A549 (cell line): ENCODE measurements at regions not wholly inside any gene's neighbourhood (a gene's known extent, or its start where the extent isn't known, plus 50 kb on each side); places are given as distances from the start of the nearest gene placed in this dataset.

Source experiments
- ATAC-seq, 2 experiments: fragments of 200-7000 bp in 1 of 2; fragments of >200 bp in 1 of 2; cut with Nextera tagmentation in 1 of 2; cut with Tn5 transposase in 1 of 2; 3 replicates each; pipeline versions ENCODE4 v1.8.0 to v1.9.1; 2018 to 2020; ENCODE audit warnings: mild to moderate bottlenecking in 1 of 2, moderate library complexity in 1 of 2
- CTCF ChIA-PET: fragments of 300-600 bp; sonication (Branson Sonifier 250); formaldehyde crosslinking; extraction: SDS; loops from one replicate; lab custom pipeline; 2021; ENCODE audit warnings: antibody characterized with exemption, inconsistent platforms; lab: Yijun Ruan, JAX
- POLR2A ChIA-PET: fragments of 350-600 bp; formaldehyde crosslinking; extraction: SDS; loops from one replicate; lab custom pipeline; 2021; ENCODE audit warnings: antibody characterized with exemption, inconsistent platforms; lab: Yijun Ruan, JAX
- DNase-seq, 2 experiments: peaks; one replicate each; pipeline versions ENCODE4 v3.0.0 to v3.0.0-alpha.2; 2011 to 2016; ENCODE audit warnings: low read depth in 1 of 2, low spot score in 1 of 2
- FAIRE-seq: peaks from 2 replicates; lab custom pipeline; 2011; peaks lifted over from hg19 to GRCh38; lab: Jason Lieb, UNC
- H3K27ac ChIP-seq, 2 experiments: fragments of >200 bp; sonication (Bioruptor Twin); formaldehyde crosslinking; 3 replicates each; pipeline ENCODE4 v1.5.1; 2016 to 2017
- H3K4me1 ChIP-seq: fragments of >200 bp; sonication (Bioruptor Twin); formaldehyde crosslinking; 3 replicates; pipeline ENCODE4 v1.6.1; 2016
- H3K4me2 ChIP-seq: fragments of >200 bp; sonication (Bioruptor Twin); formaldehyde crosslinking; 3 replicates; pipeline ENCODE4 v1.6.1; 2016
- H3K4me3 ChIP-seq: fragments of >200 bp; sonication (Bioruptor Twin); formaldehyde crosslinking; 3 replicates; pipeline ENCODE4 v1.5.1; 2016
- H3K9me3 ChIP-seq: fragments of >200 bp; sonication (Bioruptor Twin); formaldehyde crosslinking; 3 replicates; pipeline ENCODE4 v1.6.1; 2016
- BHLHE40 ChIP-seq: IDR thresholded peaks from 2 replicates; pipeline ENCODE4 v1.6.1; 2012; ENCODE audit warnings: low read depth, low read length, inconsistent platforms
- CBX2 ChIP-seq: fragments of 200-600 bp; sonication (generic); IDR thresholded peaks from 2 replicates; pipeline ENCODE4 v1.6.1; 2016; ENCODE audit warnings: low read depth, mild to moderate bottlenecking, borderline replicate concordance
- CBX8 ChIP-seq: fragments of 200-600 bp; sonication (generic); IDR thresholded peaks from 2 replicates; pipeline ENCODE4 v1.6.1; 2016
- CHD2 ChIP-seq: fragments of 150-350 bp; IDR thresholded peaks from 2 replicates; pipeline ENCODE4 v1.6.1; 2014; ENCODE audit warnings: low read length; ENCODE audit not compliant: partially characterized antibody
- EHF ChIP-seq: fragments of 250-450 bp; sonication (Bioruptor Pico); IDR thresholded peaks from 2 replicates; pipeline ENCODE4 v1.5.0; 2020; ENCODE audit warnings: mild to moderate bottlenecking
- EHMT2 ChIP-seq: fragments of 200-600 bp; sonication (generic); IDR thresholded peaks from 2 replicates; pipeline ENCODE4 v1.6.1; 2016; ENCODE audit warnings: antibody characterized with exemption, low read depth, mild to moderate bottlenecking, moderate library complexity
- ESRRA ChIP-seq: fragments of 150-350 bp; IDR thresholded peaks from 2 replicates; pipeline ENCODE4 v1.6.1; 2014; ENCODE audit warnings: mild to moderate bottlenecking, low read length, borderline replicate concordance
- FOSB ChIP-seq: fragments of 250-450 bp; sonication (Bioruptor Pico); IDR thresholded peaks from 2 replicates; pipeline ENCODE4 v1.5.0; 2020; ENCODE audit warnings: mild to moderate bottlenecking, moderate library complexity
- FOSL2 ChIP-seq, 2 experiments: fragments of 450-650 bp in 1 of 2; fragments of >200 bp in 1 of 2; sonication (Bioruptor Twin) in 1 of 2; formaldehyde crosslinking; IDR thresholded peaks; 2 replicates each; pipeline versions ENCODE4 v1.5.0 to v1.6.1; 2016 to 2020; ENCODE audit warnings: mild to moderate bottlenecking in 1 of 2, moderate library complexity in 1 of 2
- GATA3 ChIP-seq: IDR thresholded peaks from 2 replicates; pipeline ENCODE4 v1.6.1; 2012; ENCODE audit warnings: borderline replicate concordance
- HOXB5 ChIP-seq: fragments of 250-450 bp; sonication (Bioruptor Pico); IDR thresholded peaks from 2 replicates; pipeline ENCODE4 v1.5.0; 2020; ENCODE audit warnings: mild to moderate bottlenecking, moderate library complexity
- MAFK ChIP-seq: fragments of 450-650 bp; IDR thresholded peaks from 2 replicates; pipeline ENCODE4 v1.6.1; 2014; ENCODE audit not compliant: partially characterized antibody
- NFE2L2 ChIP-seq: fragments of 150-350 bp; conservative IDR thresholded peaks from 2 replicates; pipeline ENCODE4 v1.6.1; 2014; ENCODE audit warnings: low read length
- NPAS2 ChIP-seq: fragments of 250-450 bp; sonication (Bioruptor Pico); IDR thresholded peaks from 2 replicates; pipeline ENCODE4 v1.8.0; 2022; ENCODE audit warnings: mild to moderate bottlenecking, moderate library complexity, borderline replicate concordance
- NR3C1 ChIP-seq: fragments of >200 bp; sonication (Bioruptor Twin); formaldehyde crosslinking; IDR thresholded peaks from 3 replicates; pipeline ENCODE4 v1.6.1; 2017
- POLR2A ChIP-seq: IDR thresholded peaks from 2 replicates; pipeline ENCODE4 v1.6.1; 2012; ENCODE audit warnings: mild to moderate bottlenecking, low read length
- RCOR1 ChIP-seq: fragments of 150-350 bp; IDR thresholded peaks from 2 replicates; pipeline ENCODE4 v1.6.1; 2014; ENCODE audit warnings: antibody characterized with exemption, low read length, low read depth
- RFX5 ChIP-seq: fragments of 450-650 bp; IDR thresholded peaks from 2 replicates; pipeline ENCODE4 v1.7.1; 2014; ENCODE audit warnings: antibody characterized with exemption, mild to moderate bottlenecking, moderate library complexity
- SREBF2 ChIP-seq: fragments of 450-650 bp; IDR thresholded peaks from 2 replicates; pipeline ENCODE4 v1.6.1; 2014; ENCODE audit warnings: mild to moderate bottlenecking, moderate library complexity
- TFCP2L1 ChIP-seq: fragments of 250-450 bp; sonication (Bioruptor Pico); IDR thresholded peaks from 2 replicates; pipeline ENCODE4 v1.5.0; 2021; ENCODE audit warnings: mild to moderate bottlenecking
- ZC3H11A ChIP-seq: fragments of 450-650 bp; IDR thresholded peaks from 2 replicates; pipeline ENCODE4 v1.6.1; 2014; ENCODE audit warnings: antibody characterized with exemption, mild to moderate bottlenecking
- ZNF302 ChIP-seq: fragments of 250-450 bp; sonication (Bioruptor Pico); IDR thresholded peaks from 2 replicates; pipeline ENCODE4 v1.9.0; 2021; ENCODE audit warnings: inconsistent platforms, mild to moderate bottlenecking, moderate library complexity
- WGBS: methylation state at CpG from one replicate; pipeline ENCODE4 v1.1.6; 2017; ENCODE audit errors: missing lambda C conversion rate; 5-methylcytosine and 5-hydroxymethylcytosine counted together
- TF ChIP-seq, protein P1 (sequence below): fragments of 150-350 bp; IDR thresholded peaks from 2 replicates; pipeline ENCODE4 v1.6.1; 2014; ENCODE audit warnings: low read depth, mild to moderate bottlenecking, low read length
- TF ChIP-seq, protein P2 (sequence below): fragments of >200 bp; sonication (Bioruptor Twin); formaldehyde crosslinking; IDR thresholded peaks from 3 replicates; pipeline ENCODE4 v1.5.1; 2016
- TF ChIP-seq, protein P3 (sequence below): fragments of 200-600 bp; sonication (generic); IDR thresholded peaks from 2 replicates; pipeline ENCODE4 v1.6.1; 2016; ENCODE audit warnings: antibody characterized with exemption, mild to moderate bottlenecking, moderate library complexity
- TF ChIP-seq, protein P4 (sequence below): fragments of 250-450 bp; sonication (Bioruptor Pico); IDR thresholded peaks from 2 replicates; pipeline ENCODE4 v1.5.0; 2020; ENCODE audit warnings: low read depth, mild to moderate bottlenecking, moderate library complexity

DNA sequence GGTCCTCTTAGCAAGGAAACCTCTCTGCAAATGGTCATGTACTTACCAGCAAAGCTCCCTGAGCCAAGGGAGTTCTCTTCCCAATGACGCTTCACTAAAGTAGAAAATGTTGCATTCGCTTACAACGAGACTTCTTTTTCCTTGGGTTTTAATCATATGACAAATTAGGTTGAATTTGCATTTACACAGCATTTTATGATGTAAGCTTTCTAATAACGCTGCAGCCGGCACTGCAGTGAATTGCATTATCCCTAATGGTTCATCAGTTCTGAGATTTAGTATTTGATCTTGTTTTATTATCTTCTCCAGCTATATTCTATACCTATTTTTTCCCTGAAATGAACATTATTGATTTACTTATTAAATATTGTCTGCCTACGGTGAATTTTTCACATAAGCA is 339.3 kb upstream of the PFKP start:
- Histone ChIP-seq H3K27ac (no peak overlapping the region), H3K4me2 (no peak overlapping the region), H3K4me3 (no peak overlapping the region), H3K4me1 (no peaks in the 10 kb centered on the region), H3K9me3 (no peaks in the 10 kb centered on the region)
- WGBS, result 34% methylated on average over 6 of the region's 6 CpGs
- FAIRE-seq, result no peak
- DNase-seq, result no peak
- TF ChIP-seq CHD2, result no peak
- TF ChIP-seq CBX2, result no peak
- TF ChIP-seq FOSB (CRISPR knock-in tag), result no peak
- ATAC-seq, result no peak
- CTCF ChIA-PET, result no interaction called here
- POLR2A ChIA-PET, result no interaction called here

GRCh38 chr10:2716596-2716995 is 350.8 kb upstream of the PFKP start:
- no peak overlapping the region for H3K27ac ChIP-seq
- no peaks in the 10 kb centered on the region for H3K9me3 ChIP-seq
- ChIA-PET CTCF (no interaction called here), POLR2A (no interaction called here)
- TF ChIP-seq EHF (CRISPR knock-in tag) (no peak), ZC3H11A (no peak), RCOR1 (no peak), GATA3 (no peak), NR3C1 (no peak), FOSL2 (IDR thresholded peaks at IDR 0.05) (no peak), FOSL2 (CRISPR knock-in tag; IDR thresholded peaks at IDR 0.05) (no peak), RFX5 (no peak), ZNF302 (CRISPR knock-in tag) (no peak), CBX8 (no peak), ESRRA (no peak), NPAS2 (CRISPR knock-in tag) (no peak), NFE2L2 (no peak), EHMT2 (no peak)
- TF ChIP-seq, protein P1, sequence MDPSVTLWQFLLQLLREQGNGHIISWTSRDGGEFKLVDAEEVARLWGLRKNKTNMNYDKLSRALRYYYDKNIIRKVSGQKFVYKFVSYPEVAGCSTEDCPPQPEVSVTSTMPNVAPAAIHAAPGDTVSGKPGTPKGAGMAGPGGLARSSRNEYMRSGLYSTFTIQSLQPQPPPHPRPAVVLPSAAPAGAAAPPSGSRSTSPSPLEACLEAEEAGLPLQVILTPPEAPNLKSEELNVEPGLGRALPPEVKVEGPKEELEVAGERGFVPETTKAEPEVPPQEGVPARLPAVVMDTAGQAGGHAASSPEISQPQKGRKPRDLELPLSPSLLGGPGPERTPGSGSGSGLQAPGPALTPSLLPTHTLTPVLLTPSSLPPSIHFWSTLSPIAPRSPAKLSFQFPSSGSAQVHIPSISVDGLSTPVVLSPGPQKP, result no peak
- FAIRE-seq (no peak), ATAC-seq (no peak), DNase-seq (no peak)
- H3K4me2 ChIP-seq, result no peak overlapping the region
- no peaks in the 10 kb centered on the region for H3K4me1 ChIP-seq
- no peak overlapping the region for H3K4me3 ChIP-seq
- WGBS, result 46% methylated on average over 9 of the region's 9 CpGs

DNA sequence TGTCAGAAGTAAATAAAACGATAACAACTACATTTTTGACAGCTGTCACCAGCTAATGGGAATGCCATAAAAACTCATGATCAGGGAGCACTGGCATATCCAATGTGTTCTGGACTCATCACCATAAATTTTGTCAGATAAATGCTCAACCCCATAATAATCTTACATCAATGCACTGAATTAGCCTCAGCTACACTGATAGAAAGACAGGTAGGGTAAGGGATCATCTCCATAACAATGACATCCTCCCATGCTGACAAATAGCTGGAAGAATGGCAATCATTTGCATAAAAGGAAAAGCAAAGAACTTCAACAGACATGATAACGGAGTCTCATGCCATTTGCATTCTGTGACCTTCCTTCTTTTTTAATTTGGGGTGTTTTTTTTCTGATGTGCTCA is 352.8 kb upstream of the PFKP start:
- FAIRE-seq, result no peak
- ChIA-PET CTCF (no interaction called here), POLR2A (no interaction called here)
- ATAC-seq, result no peak
- H3K9me3 ChIP-seq, result no peaks in the 10 kb centered on the region
- TF ChIP-seq HOXB5 (CRISPR knock-in tag) (no peak), CHD2 (no peak)
- TF ChIP-seq, all 56 proteins: peak for 0
- no peaks in the 10 kb centered on the region for H3K4me1 ChIP-seq
- no peak overlapping the region for H3K27ac ChIP-seq
- DNase-seq, result no peak
- 30% methylated on average over 2 of the region's 2 CpGs for WGBS
- no peak overlapping the region for H3K4me3 ChIP-seq
- no peak overlapping the region for H3K4me2 ChIP-seq

DNA sequence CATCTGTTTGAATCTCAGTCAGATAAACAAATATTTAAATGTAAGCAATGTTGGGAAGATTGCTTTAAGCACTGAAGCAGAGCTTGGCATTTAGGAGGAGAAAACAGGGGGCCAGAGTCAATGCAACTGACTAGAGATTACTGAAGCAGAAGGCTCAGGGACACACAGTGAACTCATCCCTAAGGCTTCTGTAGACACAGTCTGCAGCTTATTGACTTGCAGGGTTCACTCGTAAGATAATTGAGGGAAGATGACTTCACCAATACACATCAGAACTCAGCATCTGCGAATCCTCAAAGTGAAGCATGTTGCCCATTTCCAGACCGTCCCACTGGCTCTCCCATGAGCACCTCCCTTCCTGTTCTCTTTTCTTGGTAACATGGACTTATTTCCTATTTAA is 363.4 kb upstream of the PFKP start:
- H3K4me2 ChIP-seq, result no peak overlapping the region
- ATAC-seq (no peak), FAIRE-seq (no peak), DNase-seq (no peak)
- H3K9me3 ChIP-seq, result no peaks in the 10 kb centered on the region
- POLR2A ChIA-PET, result no interaction called here
- WGBS, result 10% methylated on average over 3 of the region's 3 CpGs
- no peak overlapping the region for H3K27ac ChIP-seq
- H3K4me1 ChIP-seq, result no peaks in the 10 kb centered on the region
- CTCF ChIA-PET, result interaction anchor here (0.7 kb wide), 1 partner anchor 9 kb away, joined by 3 read pairs; no protein-coding TSS in a partner anchor
- H3K4me3 ChIP-seq, result no peak overlapping the region
- TF ChIP-seq TFCP2L1 (CRISPR knock-in tag) (no peak), MAFK (no peak), FOSB (CRISPR knock-in tag) (no peak), CBX8 (no peak), BHLHE40 (no peak), SREBF2 (no peak), RCOR1 (no peak), ZNF302 (CRISPR knock-in tag) (no peak), CBX2 (no peak), EHF (CRISPR knock-in tag) (no peak), POLR2A (no peak)
- TF ChIP-seq, protein P2, sequence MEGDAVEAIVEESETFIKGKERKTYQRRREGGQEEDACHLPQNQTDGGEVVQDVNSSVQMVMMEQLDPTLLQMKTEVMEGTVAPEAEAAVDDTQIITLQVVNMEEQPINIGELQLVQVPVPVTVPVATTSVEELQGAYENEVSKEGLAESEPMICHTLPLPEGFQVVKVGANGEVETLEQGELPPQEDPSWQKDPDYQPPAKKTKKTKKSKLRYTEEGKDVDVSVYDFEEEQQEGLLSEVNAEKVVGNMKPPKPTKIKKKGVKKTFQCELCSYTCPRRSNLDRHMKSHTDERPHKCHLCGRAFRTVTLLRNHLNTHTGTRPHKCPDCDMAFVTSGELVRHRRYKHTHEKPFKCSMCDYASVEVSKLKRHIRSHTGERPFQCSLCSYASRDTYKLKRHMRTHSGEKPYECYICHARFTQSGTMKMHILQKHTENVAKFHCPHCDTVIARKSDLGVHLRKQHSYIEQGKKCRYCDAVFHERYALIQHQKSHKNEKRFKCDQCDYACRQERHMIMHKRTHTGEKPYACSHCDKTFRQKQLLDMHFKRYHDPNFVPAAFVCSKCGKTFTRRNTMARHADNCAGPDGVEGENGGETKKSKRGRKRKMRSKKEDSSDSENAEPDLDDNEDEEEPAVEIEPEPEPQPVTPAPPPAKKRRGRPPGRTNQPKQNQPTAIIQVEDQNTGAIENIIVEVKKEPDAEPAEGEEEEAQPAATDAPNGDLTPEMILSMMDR, result no peak
- TF ChIP-seq, protein P3, sequence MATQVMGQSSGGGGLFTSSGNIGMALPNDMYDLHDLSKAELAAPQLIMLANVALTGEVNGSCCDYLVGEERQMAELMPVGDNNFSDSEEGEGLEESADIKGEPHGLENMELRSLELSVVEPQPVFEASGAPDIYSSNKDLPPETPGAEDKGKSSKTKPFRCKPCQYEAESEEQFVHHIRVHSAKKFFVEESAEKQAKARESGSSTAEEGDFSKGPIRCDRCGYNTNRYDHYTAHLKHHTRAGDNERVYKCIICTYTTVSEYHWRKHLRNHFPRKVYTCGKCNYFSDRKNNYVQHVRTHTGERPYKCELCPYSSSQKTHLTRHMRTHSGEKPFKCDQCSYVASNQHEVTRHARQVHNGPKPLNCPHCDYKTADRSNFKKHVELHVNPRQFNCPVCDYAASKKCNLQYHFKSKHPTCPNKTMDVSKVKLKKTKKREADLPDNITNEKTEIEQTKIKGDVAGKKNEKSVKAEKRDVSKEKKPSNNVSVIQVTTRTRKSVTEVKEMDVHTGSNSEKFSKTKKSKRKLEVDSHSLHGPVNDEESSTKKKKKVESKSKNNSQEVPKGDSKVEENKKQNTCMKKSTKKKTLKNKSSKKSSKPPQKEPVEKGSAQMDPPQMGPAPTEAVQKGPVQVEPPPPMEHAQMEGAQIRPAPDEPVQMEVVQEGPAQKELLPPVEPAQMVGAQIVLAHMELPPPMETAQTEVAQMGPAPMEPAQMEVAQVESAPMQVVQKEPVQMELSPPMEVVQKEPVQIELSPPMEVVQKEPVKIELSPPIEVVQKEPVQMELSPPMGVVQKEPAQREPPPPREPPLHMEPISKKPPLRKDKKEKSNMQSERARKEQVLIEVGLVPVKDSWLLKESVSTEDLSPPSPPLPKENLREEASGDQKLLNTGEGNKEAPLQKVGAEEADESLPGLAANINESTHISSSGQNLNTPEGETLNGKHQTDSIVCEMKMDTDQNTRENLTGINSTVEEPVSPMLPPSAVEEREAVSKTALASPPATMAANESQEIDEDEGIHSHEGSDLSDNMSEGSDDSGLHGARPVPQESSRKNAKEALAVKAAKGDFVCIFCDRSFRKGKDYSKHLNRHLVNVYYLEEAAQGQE, result no peak
- TF ChIP-seq, protein P4, sequence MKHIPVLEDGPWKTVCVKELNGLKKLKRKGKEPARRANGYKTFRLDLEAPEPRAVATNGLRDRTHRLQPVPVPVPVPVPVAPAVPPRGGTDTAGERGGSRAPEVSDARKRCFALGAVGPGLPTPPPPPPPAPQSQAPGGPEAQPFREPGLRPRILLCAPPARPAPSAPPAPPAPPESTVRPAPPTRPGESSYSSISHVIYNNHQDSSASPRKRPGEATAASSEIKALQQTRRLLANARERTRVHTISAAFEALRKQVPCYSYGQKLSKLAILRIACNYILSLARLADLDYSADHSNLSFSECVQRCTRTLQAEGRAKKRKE (CRISPR knock-in tag), result no peak
